Nephron (organoid): ENCODE measurements at regions not wholly inside any gene's neighbourhood (a gene's known extent, or its start where the extent isn't known, plus 50 kb on each side); places are given as distances from the start of the nearest gene placed in this dataset.

Experiments used
- H3K27ac Mint-ChIP-seq, 3 experiments: 2 replicates each; pipeline ENCODE4 v1.8.0; 2020; ENCODE audit warnings: mixed read lengths in 3 of 3, mild to moderate bottlenecking in 2 of 3, moderate library complexity in 1 of 3
- H3K27me3 Mint-ChIP-seq: 2 replicates; pipeline ENCODE4 v1.8.0; 2021; ENCODE audit warnings: low read depth, mild to moderate bottlenecking, moderate library complexity, mixed read lengths
- H3K36me3 Mint-ChIP-seq: 2 replicates; pipeline ENCODE4 v1.8.0; 2020; ENCODE audit warnings: low read depth, mixed read lengths
- H3K4me1 Mint-ChIP-seq: 2 replicates; pipeline ENCODE4 v1.8.0; 2020; ENCODE audit warnings: mixed read lengths
- H3K4me3 Mint-ChIP-seq, 3 experiments: 2 replicates each; pipeline ENCODE4 v1.8.0; 2020; ENCODE audit warnings: mild to moderate bottlenecking in 3 of 3, mixed read lengths in 3 of 3, moderate library complexity in 2 of 3
- H3K9me3 Mint-ChIP-seq: 2 replicates; pipeline ENCODE4 v1.8.0; 2020; ENCODE audit warnings: mixed read lengths
- CTCF ChIP-seq, 3 experiments: fragments of 200-600 bp; sonication (generic); IDR thresholded peaks; one replicate each; pipeline ENCODE4 v1.5.0; 2021; ENCODE audit warnings: antibody characterized with exemption in 3 of 3; ENCODE audit not compliant: unreplicated experiment in 3 of 3

DNA sequence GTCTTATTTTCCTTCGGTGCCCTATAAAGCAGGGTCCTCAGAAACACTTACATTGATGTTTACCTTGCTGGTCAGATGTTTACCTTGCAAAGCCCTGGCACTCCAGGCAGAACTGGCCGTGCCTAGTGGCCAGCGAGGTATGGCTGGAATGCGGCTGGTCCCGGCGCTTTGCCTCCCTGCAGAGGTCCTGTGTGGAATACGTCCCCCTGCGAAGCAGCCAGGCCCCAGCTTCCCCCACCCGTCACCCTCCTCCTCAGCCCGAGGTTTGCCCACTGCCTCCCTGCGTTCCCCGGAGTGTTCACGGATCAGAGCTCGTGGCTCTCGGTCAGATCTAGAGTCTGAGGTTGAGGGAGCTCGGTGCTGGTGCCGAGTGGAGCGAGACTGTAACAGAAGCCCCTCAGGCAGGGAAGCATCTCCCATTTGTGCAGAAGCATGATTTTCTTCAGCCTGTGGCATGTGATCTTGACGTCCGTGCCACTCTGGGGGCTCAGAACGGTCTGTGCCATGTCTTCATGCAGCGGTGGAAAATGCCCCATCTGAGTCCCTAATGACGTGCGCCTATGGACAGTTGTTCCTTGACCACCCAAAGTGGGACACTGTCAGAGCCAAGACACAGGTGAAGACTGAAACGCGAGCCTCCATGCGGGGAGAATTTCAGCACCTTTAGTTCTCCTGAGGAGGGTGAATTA, 54.8 kb upstream of the SOX1 start:
- H3K27me3 Mint-ChIP-seq: peaks cover 41% of the 10 kb centered on the region
- H3K4me3 Mint-ChIP-seq: no peak overlapping the region
- TF ChIP-seq CTCF (IDR thresholded peaks at IDR 0.05; ENCODE audit: unreplicated experiment in 3 of 3): no peak
- peaks cover 13% of the 10 kb centered on the region for H3K9me3 Mint-ChIP-seq
- H3K36me3 Mint-ChIP-seq: no peaks in the 10 kb centered on the region
- no peak overlapping the region for H3K27ac Mint-ChIP-seq
- H3K4me1 Mint-ChIP-seq: no peaks in the 10 kb centered on the region

- peaks cover 40% of the 10 kb centered on the region for H3K27me3 Mint-ChIP-seq
- no peaks in the 10 kb centered on the region for H3K4me1 Mint-ChIP-seq
- TF ChIP-seq CTCF (IDR thresholded peaks at IDR 0.05; ENCODE audit: unreplicated experiment in 3 of 3): no peak
- H3K36me3 Mint-ChIP-seq: no peaks in the 10 kb centered on the region
- H3K27ac Mint-ChIP-seq: no peak overlapping the region
- peaks cover 14% of the 10 kb centered on the region for H3K9me3 Mint-ChIP-seq
- no peak overlapping the region for H3K4me3 Mint-ChIP-seq
Measured at GRCh38 chr13:112012705-112013085, 54.3 kb upstream of the SOX1 start.

DNA sequence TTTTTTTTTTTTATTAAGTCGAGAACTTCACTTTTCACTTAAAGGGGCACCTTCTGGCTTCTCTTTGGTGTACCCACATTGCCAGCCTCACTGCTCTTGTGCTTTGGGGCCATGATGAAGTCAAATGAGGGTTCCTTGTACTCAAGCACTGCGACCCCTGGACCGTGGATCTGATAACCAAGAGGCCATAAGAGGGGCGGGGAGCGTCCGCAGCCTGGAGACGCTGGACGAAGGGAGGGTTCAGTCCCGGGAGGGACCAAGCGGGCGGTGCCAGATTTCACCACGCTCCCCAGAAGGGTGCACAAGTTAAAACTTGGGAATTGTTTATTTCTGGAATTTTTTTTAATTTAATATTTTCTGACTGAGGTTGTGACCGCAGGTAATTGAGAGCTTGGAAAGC, 53.3 kb upstream of the SOX1 start:
- no peaks in the 10 kb centered on the region for H3K4me1 Mint-ChIP-seq
- peaks cover 17% of the 10 kb centered on the region for H3K9me3 Mint-ChIP-seq
- no peak for TF ChIP-seq CTCF (IDR thresholded peaks at IDR 0.05; ENCODE audit: unreplicated experiment in 3 of 3)
- H3K36me3 Mint-ChIP-seq: no peaks in the 10 kb centered on the region
- peaks cover 39% of the 10 kb centered on the region for H3K27me3 Mint-ChIP-seq
- no peak overlapping the region for H3K4me3 Mint-ChIP-seq
- no peak overlapping the region for H3K27ac Mint-ChIP-seq

GRCh38 chr13:112014857-112015256, 52.1 kb upstream of the SOX1 start:
- no peak overlapping the region for H3K4me3 Mint-ChIP-seq
- H3K27ac Mint-ChIP-seq: no peak overlapping the region
- H3K36me3 Mint-ChIP-seq: no peaks in the 10 kb centered on the region
- H3K27me3 Mint-ChIP-seq: peaks cover 35% of the 10 kb centered on the region
- no peaks in the 10 kb centered on the region for H3K4me1 Mint-ChIP-seq
- no peak for TF ChIP-seq CTCF (IDR thresholded peaks at IDR 0.05; ENCODE audit: unreplicated experiment in 3 of 3)
- H3K9me3 Mint-ChIP-seq: peaks cover 19% of the 10 kb centered on the region
